HepG2 (cell line): ENCODE measurements at regions not wholly inside any gene's neighbourhood (a gene's known extent, or its start where the extent isn't known, plus 50 kb on each side); places are given as distances from the start of the nearest gene placed in this dataset.

ENCODE experiments used
- ATAC-seq: fragments of 200-7000 bp; cut with Tn5 transposase; 3 replicates; pipeline ENCODE4 v1.9.1; 2020; ENCODE audit warnings: mild to moderate bottlenecking, moderate library complexity
- BruUV-seq: library from RNA; stranded (reverse); fragments of 400-500 nt; replicated peaks from 2 replicates; lab custom pipeline; 2021; lab: Mats Ljungman, UMichigan
- CTCF ChIA-PET: fragments of 300-600 bp; formaldehyde crosslinking; extraction: SDS; loops from one replicate; lab custom pipeline; 2021; ENCODE audit warnings: low total read pairs, inconsistent platforms, low intra/inter-chr PET ratio; lab: Yijun Ruan, JAX
- POLR2A ChIA-PET: fragments of 350-600 bp; sonication (Branson Sonifier 250); formaldehyde crosslinking; loops from one replicate; lab custom pipeline; 2020; ENCODE audit warnings: antibody characterized with exemption, inconsistent platforms; lab: Yijun Ruan, JAX
- DNase-seq: peaks from one replicate; pipeline ENCODE4 v3.0.0-alpha.2; 2015; ENCODE audit warnings: low spot score
- FAIRE-seq: peaks from 3 replicates; lab custom pipeline; 2011; peaks lifted over from hg19 to GRCh38; lab: Jason Lieb, UNC
- H2AFZ ChIP-seq: one replicate; pipeline ENCODE4 v1.6.1; 2011; ENCODE audit warnings: low read length, inconsistent platforms
- H3K27ac ChIP-seq: fragments of 300-600 bp; 3 replicates; pipeline ENCODE4 v1.8.0; 2011; ENCODE audit warnings: mixed run types, mild to moderate bottlenecking, mixed read lengths, low read length, inconsistent platforms; ENCODE audit not compliant: insufficient read depth; ENCODE audit errors: extremely low read length
- H3K27me3 ChIP-seq, 2 experiments: fragments of 200-600 bp in 1 of 2; 2 replicates in 1 of 2; 3 replicates in 1 of 2; pipeline versions ENCODE4 v1.6.0 to v1.8.0; 2011; ENCODE audit warnings: low read length in 2 of 2, mild to moderate bottlenecking in 2 of 2, moderate library complexity in 2 of 2, inconsistent platforms in 1 of 2; ENCODE audit not compliant: insufficient read depth in 2 of 2, control insufficient read depth in 1 of 2
- H3K36me3 ChIP-seq, 2 experiments: fragments of 200-600 bp in 1 of 2; replicated peaks in 1 of 2; 2 replicates in 1 of 2; 3 replicates in 1 of 2; pipeline versions ENCODE4 v1.5.1 to v1.8.0; 2011; ENCODE audit warnings: low read length in 2 of 2, inconsistent platforms in 1 of 2; ENCODE audit not compliant: insufficient read depth in 2 of 2, control insufficient read depth in 1 of 2
- H3K4me1 ChIP-seq: 2 replicates; pipeline ENCODE4 v1.5.1; 2012; ENCODE audit warnings: low read length, inconsistent platforms; ENCODE audit not compliant: insufficient read depth
- H3K4me2 ChIP-seq: 2 replicates; pipeline ENCODE4 v1.6.0; 2011; ENCODE audit warnings: low read depth, low read length, inconsistent platforms
- H3K4me3 ChIP-seq, 3 experiments: fragments of 200-600 bp in 1 of 3; sonication (generic), shearing (Covaris generic) in 1 of 3; replicated peaks in 1 of 3; 2 replicates each; pipeline ENCODE4 v1.5.1; 2011 to 2016; ENCODE audit warnings: low read length in 3 of 3, inconsistent platforms in 2 of 3, low read depth in 2 of 3, mild to moderate bottlenecking in 2 of 3, control low read depth in 1 of 3, mixed read lengths in 1 of 3; ENCODE audit not compliant: insufficient read depth in 1 of 3
- H3K79me2 ChIP-seq: one replicate; pipeline ENCODE4 v1.6.1; 2011; ENCODE audit warnings: low read length, inconsistent platforms; ENCODE audit not compliant: insufficient read depth
- H3K9ac ChIP-seq: 2 replicates; pipeline ENCODE4 v1.6.0; 2011; ENCODE audit warnings: mild to moderate bottlenecking, low read depth, low read length, inconsistent platforms; ENCODE audit not compliant: insufficient read depth
- H3K9me3 ChIP-seq: 2 replicates; pipeline ENCODE4 v1.5.1; 2012; ENCODE audit warnings: mild to moderate bottlenecking, low read length
- H4K20me1 ChIP-seq: 2 replicates; pipeline ENCODE4 v1.6.0; 2011; ENCODE audit warnings: inconsistent platforms, mild to moderate bottlenecking, low read length, moderate library complexity; ENCODE audit not compliant: insufficient read depth
- ADNP ChIP-seq: sonication (generic); formaldehyde crosslinking; IDR thresholded peaks from 2 replicates; pipeline ENCODE4 v1.4.0; 2020; ENCODE audit warnings: missing genetic modification reagents
- BORCS8-MEF2B ChIP-seq: sonication (generic); formaldehyde crosslinking; IDR thresholded peaks from 2 replicates; pipeline ENCODE4 v1.8.0; 2022; ENCODE audit warnings: mild to moderate bottlenecking, missing genetic modification reagents
- CHD4 ChIP-seq: fragments of 200-600 bp; sonication (generic); IDR thresholded peaks from 2 replicates; pipeline ENCODE4 v1.7.0; 2017; ENCODE audit warnings: mild to moderate bottlenecking, low read length, borderline replicate concordance
- CTCF ChIP-seq: sonication (generic); formaldehyde crosslinking; IDR thresholded peaks from 2 replicates; pipeline ENCODE4 v1.5.0; 2020; ENCODE audit warnings: mild to moderate bottlenecking, missing genetic modification reagents, moderate library complexity
- E2F2 ChIP-seq: sonication (generic); formaldehyde crosslinking; IDR thresholded peaks from 2 replicates; pipeline ENCODE4 v1.4.0; 2020; ENCODE audit warnings: missing genetic modification reagents, borderline replicate concordance
- ESRRA ChIP-seq: sonication (generic); formaldehyde crosslinking; IDR thresholded peaks from 2 replicates; pipeline ENCODE4 v1.5.1; 2020; ENCODE audit warnings: mild to moderate bottlenecking, low read depth, missing genetic modification reagents
- GLMP ChIP-seq: sonication (generic); formaldehyde crosslinking; IDR thresholded peaks from 2 replicates; pipeline ENCODE4 v1.9.0; 2021; ENCODE audit warnings: missing genetic modification reagents, mild to moderate bottlenecking, borderline replicate concordance
- HOXA7 ChIP-seq: sonication (generic); formaldehyde crosslinking; IDR thresholded peaks from 2 replicates; pipeline ENCODE4 v1.8.1; 2022; ENCODE audit warnings: mild to moderate bottlenecking, missing genetic modification reagents, moderate library complexity
- KMT2B ChIP-seq: IDR thresholded peaks from 2 replicates; pipeline ENCODE4 v1.6.1; 2016; ENCODE audit warnings: missing genetic modification reagents, missing compliant biosample characterization
- MED13 ChIP-seq: sonication (generic); formaldehyde crosslinking; IDR thresholded peaks from 2 replicates; pipeline ENCODE4 v1.5.0; 2020; ENCODE audit warnings: missing genetic modification reagents
- PCBP1 ChIP-seq: fragments of 200-400 bp; formaldehyde crosslinking; IDR thresholded peaks from 2 replicates; pipeline ENCODE4 v1.6.1; 2017; ENCODE audit warnings: mild to moderate bottlenecking, low read depth, low read length, borderline replicate concordance
- RNF2 ChIP-seq: fragments of 450-650 bp; conservative IDR thresholded peaks from 2 replicates; pipeline ENCODE4 v1.6.1; 2016; ENCODE audit warnings: low read depth
- SMYD3 ChIP-seq: sonication (generic); formaldehyde crosslinking; IDR thresholded peaks from 2 replicates; pipeline ENCODE4 v1.8.1; 2023; ENCODE audit warnings: mild to moderate bottlenecking, missing genetic modification reagents
- SRSF4 ChIP-seq: fragments of 200-400 bp; formaldehyde crosslinking; IDR thresholded peaks from one replicate; pipeline ENCODE4 v1.6.1; 2018; ENCODE audit warnings: mild to moderate bottlenecking, low read depth, low read length, moderate library complexity; ENCODE audit not compliant: poor library complexity, severe bottlenecking
- ZKSCAN5 ChIP-seq: sonication (generic); formaldehyde crosslinking; IDR thresholded peaks from 2 replicates; pipeline ENCODE4 v1.5.1; 2020; ENCODE audit warnings: mild to moderate bottlenecking, missing genetic modification reagents
- ZNF235 ChIP-seq: sonication (generic); formaldehyde crosslinking; IDR thresholded peaks from 2 replicates; pipeline ENCODE4 v1.8.1; 2023; ENCODE audit warnings: mild to moderate bottlenecking, missing genetic modification reagents, borderline replicate concordance
- ZNF510 ChIP-seq: sonication (generic); formaldehyde crosslinking; IDR thresholded peaks from 2 replicates; pipeline ENCODE4 v1.4.0; 2020; ENCODE audit warnings: low read depth, mild to moderate bottlenecking, missing genetic modification reagents
- ZNF577 ChIP-seq: sonication (generic); formaldehyde crosslinking; IDR thresholded peaks from 2 replicates; pipeline ENCODE4 v1.4.0; 2020; ENCODE audit warnings: mild to moderate bottlenecking, low read depth, missing genetic modification reagents, borderline replicate concordance
- ZNF619 ChIP-seq: sonication (generic); formaldehyde crosslinking; IDR thresholded peaks from 2 replicates; pipeline ENCODE4 v1.4.0; 2020; ENCODE audit warnings: mild to moderate bottlenecking, missing genetic modification reagents
- ZSCAN22 ChIP-seq: sonication (generic); formaldehyde crosslinking; IDR thresholded peaks from 2 replicates; pipeline ENCODE4 v1.4.0; 2020; ENCODE audit warnings: mild to moderate bottlenecking, missing genetic modification reagents
- WGBS: methylation state at CpG from one replicate; pipeline ENCODE4 v1.1.6; 2017; ENCODE audit warnings: low lambda C conversion rate; 5-methylcytosine and 5-hydroxymethylcytosine counted together
- in situ Hi-C: cut with HindIII; loops from 2 replicates; pipeline ENCODE4 v1.10.0; 2017; ENCODE audit warnings: low pct_unique_long_range_greater_than_20kb; ENCODE audit not compliant: extremely low pct_ligation_motif_present
- intact Hi-C: fragments of 100-400 bp; cut with micrococcal nuclease; formaldehyde crosslinking; loops from one replicate; pipeline ENCODE4 v1.10.0; 2022; ENCODE audit not compliant: unreplicated experiment

- H3K4me2 ChIP-seq: no peak overlapping the region
- WGBS: 52% methylated on average over 2 of the region's 2 CpGs
- TF ChIP-seq SMYD3 (no peak), ZNF577 (CRISPR knock-in tag) (no peak), ZNF510 (CRISPR knock-in tag) (no peak), KMT2B (no peak), CTCF (no peak), ZNF619 (CRISPR knock-in tag) (no peak), MED13 (CRISPR knock-in tag) (no peak), ZSCAN22 (CRISPR knock-in tag) (no peak), RNF2 (no peak), PCBP1 (no peak), SRSF4 (no peak), ZNF235 (CRISPR knock-in tag) (no peak), GLMP (CRISPR knock-in tag) (no peak), ESRRA (CRISPR knock-in tag) (no peak), ZKSCAN5 (no peak), E2F2 (no peak), ADNP (CRISPR knock-in tag) (no peak), BORCS8-MEF2B (CRISPR knock-in tag) (no peak), CHD4 (no peak), HOXA7 (CRISPR knock-in tag) (no peak)
- H3K27ac ChIP-seq: no peak overlapping the region
- H3K27me3 ChIP-seq: no peaks in the 10 kb centered on the region
- H3K4me1 ChIP-seq: no peaks in the 10 kb centered on the region
- H3K4me3 ChIP-seq: no peak overlapping the region
- H3K9ac ChIP-seq: no peak overlapping the region
- BruUV-seq: no TSS peak
- DNase-seq (no peak), ATAC-seq (no peak), FAIRE-seq (no peak)
- ChIA-PET POLR2A (no interaction called here), CTCF (no interaction called here)
- intact Hi-C loops (no loop called here), in situ Hi-C loops (loop anchor here (25.0 kb wide), 1 partner anchor 506 kb away; no protein-coding TSS in a partner anchor)
- H4K20me1 ChIP-seq: no peaks in the 10 kb centered on the region
- H3K79me2 ChIP-seq: no peaks in the 10 kb centered on the region
- H3K36me3 ChIP-seq: no peaks in the 10 kb centered on the region
- H3K9me3 ChIP-seq: no peaks in the 10 kb centered on the region
- no peak overlapping the region for H2AFZ ChIP-seq
These were observed 143.0 kb upstream of the GALNT15 start for GRCh38 chr3:16031434-16031833.
